ENCODE measurements at regions not wholly inside any gene's neighbourhood (a gene's known extent, or its start where the extent isn't known, plus 50 kb on each side); places are given as distances from the start of the nearest gene placed in this dataset.

DNA sequence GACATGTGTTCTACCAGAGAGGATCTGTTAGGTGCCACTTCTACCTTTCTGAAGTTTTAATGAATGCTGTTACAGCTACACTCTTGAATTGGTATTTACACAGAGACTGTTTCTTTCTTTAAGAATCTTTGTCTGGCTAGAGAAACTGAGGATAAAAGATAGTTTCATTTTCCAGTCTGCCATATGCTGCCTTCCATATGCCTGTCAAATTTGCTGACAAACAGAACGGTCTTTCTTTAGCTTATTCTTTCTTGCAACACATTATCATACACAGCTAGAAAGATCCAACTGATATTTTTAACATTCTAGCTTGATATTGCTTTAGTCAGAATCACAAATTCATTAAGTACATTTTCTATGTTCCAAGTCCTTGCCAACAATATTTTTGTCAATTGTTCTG is 409.8 kb upstream of the CELF4 start:
- no peak overlapping the region for H3K27ac Mint-ChIP-seq
- H3K4me3 Mint-ChIP-seq, result no peak overlapping the region
- no peaks in the 10 kb centered on the region for H3K27me3 Mint-ChIP-seq
- intact Hi-C loops (cut with micrococcal nuclease), result no loop called here
- no peaks in the 10 kb centered on the region for H3K36me3 Mint-ChIP-seq (ENCODE audit: low read depth)
- H3K4me1 Mint-ChIP-seq (ENCODE audit: low read depth), result no peaks in the 10 kb centered on the region
- peaks cover 41% of the 10 kb centered on the region for H3K9me3 Mint-ChIP-seq

DNA sequence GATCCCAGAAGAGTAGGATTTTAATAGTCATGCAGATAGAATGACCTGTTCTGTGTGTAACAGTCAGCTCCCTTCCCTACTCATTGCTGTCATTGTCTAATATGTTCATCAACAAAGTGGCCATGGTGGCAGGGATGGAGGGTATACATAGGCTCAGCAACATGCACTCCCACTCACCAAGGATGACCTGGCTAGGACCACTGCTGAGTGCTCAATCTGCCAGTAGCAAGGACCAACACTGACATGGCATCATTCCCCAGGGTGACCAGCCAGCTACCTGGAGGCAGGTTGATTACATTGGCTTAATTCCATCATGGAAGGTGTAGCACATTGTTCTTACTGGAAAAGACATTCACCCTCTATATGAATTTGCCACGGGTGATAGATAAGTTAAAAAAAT is 401.7 kb upstream of the CELF4 start:
- Mint-ChIP-seq H3K4me3 (no peak overlapping the region), H3K27ac (no peak overlapping the region), H3K9me3 (peaks cover 31% of the 10 kb centered on the region), H3K36me3 (ENCODE audit: low read depth) (no peaks in the 10 kb centered on the region), H3K27me3 (no peaks in the 10 kb centered on the region), H3K4me1 (ENCODE audit: low read depth) (no peaks in the 10 kb centered on the region)
- intact Hi-C loops (cut with micrococcal nuclease), result no loop called here

DNA sequence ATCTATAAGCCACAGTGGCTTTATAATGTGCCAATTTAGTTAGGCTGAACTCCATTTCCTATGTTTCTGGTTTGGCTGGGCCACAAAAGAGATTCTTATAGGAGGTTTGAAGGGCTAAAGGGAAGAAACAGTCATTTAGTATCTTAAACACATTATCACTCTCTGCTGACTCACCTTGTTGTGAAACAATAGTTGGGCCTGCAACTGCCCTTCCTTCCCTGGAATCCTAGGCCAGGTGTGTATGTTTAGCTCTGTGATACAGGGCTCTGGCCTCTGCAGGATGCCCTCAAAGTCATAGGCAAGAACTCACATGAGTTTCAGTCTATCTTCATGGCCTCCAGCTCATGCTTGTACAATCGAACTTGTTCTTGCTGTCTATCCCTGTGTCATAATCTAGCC is 400.0 kb upstream of the CELF4 start:
- Mint-ChIP-seq H3K27ac (no peak overlapping the region), H3K4me3 (no peak overlapping the region), H3K9me3 (peaks cover 35% of the 10 kb centered on the region), H3K36me3 (ENCODE audit: low read depth) (no peaks in the 10 kb centered on the region), H3K4me1 (ENCODE audit: low read depth) (no peaks in the 10 kb centered on the region), H3K27me3 (no peaks in the 10 kb centered on the region)
- intact Hi-C loops (cut with micrococcal nuclease), result no loop called here

DNA sequence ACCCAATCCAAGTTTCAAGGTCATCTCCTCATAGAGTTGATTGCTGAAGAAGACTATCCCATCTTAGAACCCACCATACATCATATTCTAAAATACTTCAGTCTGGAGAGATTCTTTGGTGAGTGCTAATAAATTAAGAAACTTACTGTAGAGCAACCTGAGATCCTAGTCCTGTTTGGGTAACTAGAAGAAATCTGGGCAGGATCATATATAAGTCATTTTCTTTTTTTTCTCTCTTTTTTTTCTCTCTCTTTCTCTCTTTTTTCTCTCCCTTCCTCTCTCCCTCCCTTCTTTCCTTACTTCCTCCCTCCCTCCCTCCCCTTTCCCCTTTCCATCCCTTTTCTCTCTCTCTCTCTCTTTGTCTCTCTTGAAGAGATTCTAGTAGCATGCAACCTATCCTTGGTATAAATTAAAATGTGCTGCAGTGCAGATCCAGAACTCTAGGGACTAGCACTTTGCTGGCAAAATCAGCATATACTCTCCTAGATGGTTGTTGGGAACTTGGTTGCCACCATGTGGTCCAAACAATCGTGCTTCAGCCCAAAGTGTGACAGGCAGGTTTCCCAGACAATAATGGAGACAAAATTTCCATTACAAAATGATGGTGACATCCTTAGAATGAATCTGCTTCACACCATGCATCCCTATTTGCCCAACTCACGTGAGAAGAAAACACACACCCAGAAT is 399.4 kb upstream of the CELF4 start:
- no peaks in the 10 kb centered on the region for H3K4me1 Mint-ChIP-seq (ENCODE audit: low read depth)
- no peak overlapping the region for H3K27ac Mint-ChIP-seq
- intact Hi-C loops (cut with micrococcal nuclease), result no loop called here
- no peak overlapping the region for H3K4me3 Mint-ChIP-seq
- H3K27me3 Mint-ChIP-seq, result no peaks in the 10 kb centered on the region
- H3K36me3 Mint-ChIP-seq (ENCODE audit: low read depth), result no peaks in the 10 kb centered on the region
- peaks cover 40% of the 10 kb centered on the region for H3K9me3 Mint-ChIP-seq

DNA sequence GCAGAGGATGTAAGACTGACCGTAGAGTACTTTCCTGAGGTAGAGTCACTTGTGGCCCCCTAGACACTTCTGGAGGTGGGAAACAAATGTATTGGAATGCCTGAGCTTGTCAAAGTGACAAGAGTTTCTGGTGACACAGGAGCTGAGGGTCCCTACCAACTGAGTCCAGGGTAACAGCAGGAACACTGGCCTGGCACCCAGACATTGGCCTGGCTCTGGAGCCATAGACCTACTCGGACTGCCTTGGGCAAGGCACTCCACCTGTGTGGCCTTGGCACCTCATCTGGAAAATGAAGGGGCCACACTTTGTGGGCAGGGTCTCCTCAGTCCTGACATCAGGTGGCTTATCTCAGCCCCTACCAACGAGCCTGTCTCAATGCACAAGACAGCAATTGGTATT is 398.2 kb upstream of the CELF4 start:
- Mint-ChIP-seq H3K4me3 (no peak overlapping the region), H3K27me3 (no peaks in the 10 kb centered on the region), H3K9me3 (peaks cover 47% of the 10 kb centered on the region), H3K4me1 (ENCODE audit: low read depth) (no peaks in the 10 kb centered on the region), H3K36me3 (ENCODE audit: low read depth) (no peaks in the 10 kb centered on the region), H3K27ac (no peak overlapping the region)
- intact Hi-C loops (cut with micrococcal nuclease), result no loop called here

DNA sequence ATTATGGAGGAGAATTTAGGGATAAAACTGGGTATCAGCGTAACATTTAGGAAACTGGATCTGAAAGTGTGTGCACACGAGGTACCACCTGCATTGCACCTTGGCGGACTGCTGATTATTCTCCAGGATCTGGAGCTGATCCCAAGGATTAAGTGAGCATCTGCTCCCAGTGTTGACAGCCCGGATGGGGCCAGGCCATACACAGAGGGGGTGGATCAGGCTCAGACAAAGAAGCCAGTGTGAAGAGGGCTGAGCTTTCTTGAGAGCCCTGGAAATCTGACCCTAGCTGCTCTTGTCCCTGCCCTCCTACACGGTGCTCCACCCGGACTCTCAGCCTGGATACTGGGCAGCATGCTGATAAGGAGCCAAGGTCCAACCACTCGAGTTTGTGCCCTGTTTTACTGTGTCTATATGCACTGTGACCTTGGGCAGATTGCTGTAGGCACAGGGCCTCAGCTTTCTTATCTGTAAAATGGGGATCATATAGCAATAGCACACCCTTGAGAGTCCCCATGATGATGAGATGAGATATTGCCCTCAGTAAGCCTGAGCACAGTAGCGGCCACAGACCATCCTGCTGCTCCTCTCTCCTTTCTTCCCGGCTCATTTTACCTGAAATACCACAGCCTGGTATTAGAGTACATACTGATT is 396.8 kb upstream of the CELF4 start:
- Mint-ChIP-seq H3K4me1 (ENCODE audit: low read depth) (no peaks in the 10 kb centered on the region), H3K4me3 (no peak overlapping the region), H3K27ac (no peak overlapping the region), H3K36me3 (ENCODE audit: low read depth) (no peaks in the 10 kb centered on the region), H3K9me3 (peaks cover 55% of the 10 kb centered on the region), H3K27me3 (no peaks in the 10 kb centered on the region)
- intact Hi-C loops (cut with micrococcal nuclease), result no loop called here

DNA sequence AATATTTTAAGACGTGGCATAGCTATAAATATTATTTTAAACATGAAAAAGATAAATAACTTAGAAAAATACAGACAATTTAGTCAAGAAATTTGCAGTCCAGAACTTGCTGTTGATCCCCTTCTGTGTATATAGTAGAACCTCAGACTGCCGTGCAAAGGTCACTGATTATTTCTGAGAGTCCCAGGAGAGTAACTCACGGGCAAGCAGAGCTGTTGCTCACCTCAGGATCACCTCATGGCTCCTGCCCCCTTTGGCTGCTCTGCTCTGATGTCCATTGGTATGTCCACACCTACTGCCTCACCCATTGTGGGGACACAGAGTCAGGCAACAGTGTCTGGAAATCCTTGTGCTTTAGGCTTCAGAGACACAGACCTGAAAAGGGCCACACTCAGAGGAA is 392.9 kb upstream of the CELF4 start:
- intact Hi-C loops (cut with micrococcal nuclease), result no loop called here

DNA sequence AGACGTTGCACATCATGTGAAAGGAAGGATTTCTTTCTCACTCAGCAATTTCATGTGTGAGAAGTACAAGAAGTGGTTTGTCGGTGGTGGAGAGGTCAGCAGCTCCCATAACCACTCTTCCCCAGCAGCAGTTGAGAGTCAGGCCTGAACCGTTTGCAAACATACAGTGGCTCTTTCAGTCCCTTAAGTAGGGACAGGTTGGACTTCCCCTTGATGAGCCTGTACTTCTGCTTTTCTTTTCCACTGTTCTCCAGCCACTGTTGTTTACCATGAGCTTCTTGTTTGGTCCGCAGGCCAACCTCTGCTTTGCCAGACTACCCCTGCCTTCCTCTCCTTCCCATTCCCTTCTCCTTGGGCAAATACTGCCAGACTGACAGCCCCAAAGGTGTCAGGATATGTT is 391.3 kb upstream of the CELF4 start:
- Mint-ChIP-seq H3K4me1 (ENCODE audit: low read depth) (no peaks in the 10 kb centered on the region), H3K4me3 (no peak overlapping the region), H3K27ac (no peak overlapping the region), H3K27me3 (no peaks in the 10 kb centered on the region), H3K36me3 (ENCODE audit: low read depth) (no peaks in the 10 kb centered on the region), H3K9me3 (peaks cover 45% of the 10 kb centered on the region)
- intact Hi-C loops (cut with micrococcal nuclease), result no loop called here

More for the DNA sequence above, 392.9 kb upstream of the CELF4 start:
- Mint-ChIP-seq H3K27ac (no peak overlapping the region), H3K4me3 (no peak overlapping the region), H3K4me1 (ENCODE audit: low read depth) (no peaks in the 10 kb centered on the region), H3K36me3 (ENCODE audit: low read depth) (no peaks in the 10 kb centered on the region), H3K9me3 (peaks cover 57% of the 10 kb centered on the region), H3K27me3 (no peaks in the 10 kb centered on the region)

DNA sequence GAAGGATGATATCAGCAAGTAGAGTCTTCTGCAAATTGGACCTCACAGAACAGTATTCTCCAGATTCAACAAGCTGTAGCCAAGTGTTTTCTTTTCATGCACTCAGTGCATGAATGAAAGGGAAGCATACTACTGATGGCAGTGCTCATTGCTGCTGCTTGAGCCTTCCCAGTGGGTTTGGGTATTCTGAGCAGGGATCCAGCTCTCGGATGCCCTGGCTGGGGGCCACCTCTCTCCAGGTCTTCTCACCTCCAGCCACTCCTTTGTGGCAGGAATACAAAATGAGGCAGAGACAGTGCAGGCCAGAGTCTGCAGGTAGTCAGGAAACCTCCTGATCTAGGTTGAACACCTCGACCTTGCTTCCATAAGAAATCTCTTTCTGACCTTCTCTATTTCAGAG is 390.4 kb upstream of the CELF4 start:
- Mint-ChIP-seq H3K4me1 (ENCODE audit: low read depth) (no peaks in the 10 kb centered on the region), H3K27me3 (no peaks in the 10 kb centered on the region)

DNA sequence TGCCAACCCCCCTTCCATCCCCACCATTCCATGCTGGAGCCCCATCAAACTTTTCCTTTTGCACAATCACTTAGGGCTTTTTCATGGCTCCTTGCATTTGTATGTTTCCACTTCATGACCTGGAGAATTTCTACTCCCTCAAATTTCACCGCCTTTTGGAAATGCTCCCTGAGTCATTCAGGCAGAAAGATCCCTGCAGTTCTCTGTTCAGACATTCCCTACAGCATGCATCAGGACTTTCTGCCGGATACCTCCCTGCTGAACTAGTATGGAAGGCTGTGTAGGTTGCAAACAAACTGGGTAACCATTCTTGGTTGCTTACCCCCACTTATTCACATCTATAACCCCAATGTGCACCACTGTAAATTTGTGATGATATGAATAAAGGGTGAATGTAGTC is 389.6 kb upstream of the CELF4 start:
- Mint-ChIP-seq H3K9me3 (peaks cover 49% of the 10 kb centered on the region), H3K27ac (no peak overlapping the region), H3K27me3 (no peaks in the 10 kb centered on the region), H3K4me3 (no peak overlapping the region), H3K36me3 (ENCODE audit: low read depth) (no peaks in the 10 kb centered on the region), H3K4me1 (ENCODE audit: low read depth) (no peaks in the 10 kb centered on the region)
- intact Hi-C loops (cut with micrococcal nuclease), result no loop called here

More for the DNA sequence above, 390.4 kb upstream of the CELF4 start:
- H3K9me3 Mint-ChIP-seq, result peaks cover 49% of the 10 kb centered on the region
- no peak overlapping the region for H3K4me3 Mint-ChIP-seq
- intact Hi-C loops (cut with micrococcal nuclease), result no loop called here
- H3K27ac Mint-ChIP-seq, result no peak overlapping the region
- no peaks in the 10 kb centered on the region for H3K36me3 Mint-ChIP-seq (ENCODE audit: low read depth)

DNA sequence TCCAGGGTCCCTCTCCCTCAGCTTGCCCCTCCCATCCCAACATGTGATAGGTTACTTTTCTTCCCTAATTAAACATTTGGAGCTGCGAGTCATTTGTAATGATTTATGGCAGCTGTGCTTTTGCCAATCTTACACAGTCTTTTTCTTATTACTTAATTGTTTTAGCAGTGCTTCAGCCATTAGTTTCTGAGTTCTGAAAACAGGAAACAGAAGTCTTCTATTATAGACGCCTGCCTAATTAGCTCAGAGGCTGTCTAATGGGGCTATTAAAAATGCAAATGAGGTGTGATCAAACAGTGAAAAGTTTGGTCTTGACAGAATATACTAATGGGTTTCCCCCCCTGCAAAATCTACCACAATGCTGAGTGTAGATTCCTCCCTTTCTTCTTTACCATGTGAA is 388.3 kb upstream of the CELF4 start:
- Mint-ChIP-seq H3K4me3 (no peak overlapping the region), H3K27ac (no peak overlapping the region), H3K27me3 (no peaks in the 10 kb centered on the region), H3K36me3 (ENCODE audit: low read depth) (no peaks in the 10 kb centered on the region), H3K9me3 (peaks cover 49% of the 10 kb centered on the region), H3K4me1 (ENCODE audit: low read depth) (no peaks in the 10 kb centered on the region)
- intact Hi-C loops (cut with micrococcal nuclease), result no loop called here

DNA sequence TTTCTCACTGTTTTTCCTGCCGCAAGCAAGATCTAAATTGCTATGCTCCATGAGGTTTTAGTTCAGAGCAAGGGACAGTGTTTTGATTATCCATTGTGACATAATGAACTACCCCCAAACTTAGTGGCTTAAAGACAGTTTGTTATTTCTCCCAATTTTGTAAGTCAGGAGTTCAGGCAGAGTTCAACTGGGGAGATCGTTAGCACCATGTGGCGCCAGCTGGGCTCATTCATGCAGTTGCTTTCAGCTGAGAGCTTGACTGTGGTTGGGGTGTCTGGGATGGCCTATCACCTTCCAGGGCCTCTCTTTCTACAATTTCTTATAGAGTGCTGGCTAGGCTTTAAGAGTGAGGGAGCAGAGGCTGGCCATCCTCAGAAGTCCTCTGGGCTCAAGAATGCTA is 382.9 kb upstream of the CELF4 start:
- Mint-ChIP-seq H3K36me3 (ENCODE audit: low read depth) (no peaks in the 10 kb centered on the region), H3K9me3 (peaks cover 41% of the 10 kb centered on the region), H3K27ac (no peak overlapping the region), H3K27me3 (no peaks in the 10 kb centered on the region), H3K4me1 (ENCODE audit: low read depth) (no peaks in the 10 kb centered on the region), H3K4me3 (no peak overlapping the region)
- intact Hi-C loops (cut with micrococcal nuclease), result no loop called here

DNA sequence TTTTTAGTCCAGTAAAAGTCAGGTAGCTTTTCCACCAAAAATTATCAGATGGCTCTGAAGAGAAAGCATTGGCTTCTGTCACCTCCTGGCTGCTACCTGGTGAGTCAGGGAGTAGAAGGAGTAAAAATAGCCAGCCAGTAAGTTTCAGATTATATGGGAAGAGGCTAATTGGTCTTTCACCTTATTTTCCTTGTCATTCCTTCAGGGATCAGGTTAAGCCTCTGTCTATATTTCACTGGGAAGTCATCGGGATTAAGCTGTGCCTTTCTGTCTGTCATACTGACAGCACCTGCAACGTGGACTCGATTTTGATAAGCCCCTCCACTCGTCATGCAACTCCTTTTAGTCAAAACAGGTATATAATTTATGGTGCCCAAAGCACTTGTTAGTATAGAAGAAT is 380.7 kb upstream of the CELF4 start:
- Mint-ChIP-seq H3K9me3 (peaks cover 43% of the 10 kb centered on the region), H3K36me3 (ENCODE audit: low read depth) (no peaks in the 10 kb centered on the region), H3K27me3 (no peaks in the 10 kb centered on the region), H3K4me1 (ENCODE audit: low read depth) (no peaks in the 10 kb centered on the region), H3K27ac (no peak overlapping the region), H3K4me3 (no peak overlapping the region)
- intact Hi-C loops (cut with micrococcal nuclease), result no loop called here

DNA sequence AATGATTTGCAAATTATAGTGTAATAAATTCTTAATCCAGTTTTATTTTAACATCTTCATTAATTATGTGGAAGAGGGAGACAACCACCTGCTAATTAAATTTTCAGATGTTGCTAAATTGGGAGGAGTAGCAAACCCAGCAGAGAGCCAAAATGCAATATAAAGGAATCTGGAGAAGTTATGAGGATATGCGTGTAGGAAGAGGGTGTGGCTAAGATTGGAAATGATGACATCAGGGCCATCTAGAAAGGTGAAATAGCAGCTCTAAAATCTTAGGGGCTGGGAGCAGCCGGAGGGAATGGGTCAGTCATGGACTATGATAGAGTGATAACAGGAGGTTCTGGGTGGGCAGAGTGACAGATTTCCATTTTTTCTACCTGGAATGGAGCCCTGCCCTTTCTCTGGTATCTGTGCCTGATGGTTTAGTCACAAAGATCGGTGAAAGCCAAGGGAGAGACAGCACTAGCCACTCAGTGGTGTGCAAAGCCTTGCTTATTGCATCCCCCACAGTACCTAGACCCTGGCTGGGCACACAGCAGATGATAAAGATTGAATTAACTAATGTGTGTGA is 379.2 kb upstream of the CELF4 start:
- no peak overlapping the region for H3K27ac Mint-ChIP-seq
- no peaks in the 10 kb centered on the region for H3K27me3 Mint-ChIP-seq
- H3K36me3 Mint-ChIP-seq (ENCODE audit: low read depth), result no peaks in the 10 kb centered on the region
- H3K9me3 Mint-ChIP-seq, result peaks cover 27% of the 10 kb centered on the region
- H3K4me1 Mint-ChIP-seq (ENCODE audit: low read depth), result no peaks in the 10 kb centered on the region
- intact Hi-C loops (cut with micrococcal nuclease), result no loop called here
- H3K4me3 Mint-ChIP-seq, result no peak overlapping the region

DNA sequence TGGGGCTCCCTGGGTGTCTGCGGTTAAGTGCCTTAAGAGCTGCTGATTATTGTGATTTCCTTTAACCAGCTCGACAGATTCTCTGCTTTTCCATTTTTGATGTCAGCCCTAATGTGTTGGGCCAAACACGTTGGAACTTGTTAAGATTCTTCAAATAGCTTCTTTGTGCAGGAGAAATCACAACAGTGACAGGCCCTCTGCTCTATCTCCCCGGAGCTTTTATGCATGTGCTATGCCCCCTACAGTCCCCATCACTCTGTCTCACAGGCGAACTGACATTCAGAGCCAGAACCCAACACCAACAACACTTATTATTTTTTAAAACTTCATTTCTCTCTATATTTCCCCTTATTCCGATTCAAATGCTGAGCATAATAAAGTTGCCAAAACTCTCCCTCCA is 371.7 kb upstream of the CELF4 start:
- no peaks in the 10 kb centered on the region for H3K4me1 Mint-ChIP-seq (ENCODE audit: low read depth)
- intact Hi-C loops (cut with micrococcal nuclease), result no loop called here
- peaks cover 26% of the 10 kb centered on the region for H3K9me3 Mint-ChIP-seq
- H3K4me3 Mint-ChIP-seq, result no peak overlapping the region
- H3K36me3 Mint-ChIP-seq (ENCODE audit: low read depth), result no peaks in the 10 kb centered on the region
- H3K27ac Mint-ChIP-seq, result no peak overlapping the region
- H3K27me3 Mint-ChIP-seq, result no peaks in the 10 kb centered on the region

Data from dendritic cell treated with granulocyte-macrophage colony-stimulating factor and Interleukin-4, amounts not matched to agents 40 ng/mL and 50 ng/mL, for 4 days (primary cell).